HG03342 (cell line): ENCODE measurements at regions not wholly inside any gene's neighbourhood (a gene's known extent, or its start where the extent isn't known, plus 50 kb on each side); places are given as distances from the start of the nearest gene placed in this dataset.

Experiments used
- ATAC-seq: cut with Tn5 transposase; IDR thresholded peaks from one replicate; pipeline ENCODE4 v1.9.1; 2021; ENCODE audit warnings: mild to moderate bottlenecking, moderate library complexity; ENCODE audit not compliant: unreplicated experiment

DNA sequence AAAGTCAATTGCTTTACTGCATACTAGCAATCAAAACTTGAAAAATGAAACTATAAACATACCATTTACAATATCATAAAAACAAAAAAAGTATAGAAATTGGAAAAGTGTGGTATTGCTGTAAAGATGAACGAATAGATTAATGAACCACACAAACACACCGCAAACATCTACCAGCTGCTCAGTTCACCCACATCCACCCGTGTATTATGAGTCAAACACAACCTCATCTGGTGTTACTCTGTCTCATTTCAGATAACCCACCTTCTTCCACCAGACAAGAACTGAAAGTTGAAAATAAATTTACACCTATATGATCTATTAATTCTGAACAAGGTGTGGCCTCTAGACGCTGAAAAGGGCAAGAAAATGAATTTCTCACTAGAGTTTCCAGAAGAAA lies 53.3 kb downstream of the BLID start:
- no peak for ATAC-seq

DNA sequence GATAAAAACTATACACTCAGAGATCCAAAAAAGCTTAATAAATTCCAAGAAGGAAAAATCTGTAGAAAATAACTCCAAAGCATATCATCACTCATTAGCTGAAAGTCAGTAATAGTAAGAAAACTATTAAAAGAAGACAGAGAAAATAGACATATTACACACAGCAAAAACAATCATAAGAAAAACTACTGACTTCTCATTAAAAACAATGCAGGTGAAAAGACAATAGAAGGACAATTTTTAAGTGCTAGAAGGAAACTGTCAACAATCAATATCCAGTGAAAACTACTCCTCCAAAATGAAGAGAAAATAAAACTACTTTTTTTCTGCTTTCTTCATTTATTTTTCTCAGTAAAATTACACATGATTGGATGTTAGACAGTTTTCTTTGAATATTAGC lies 56.5 kb downstream of the BLID start:
- ATAC-seq = no peak

DNA sequence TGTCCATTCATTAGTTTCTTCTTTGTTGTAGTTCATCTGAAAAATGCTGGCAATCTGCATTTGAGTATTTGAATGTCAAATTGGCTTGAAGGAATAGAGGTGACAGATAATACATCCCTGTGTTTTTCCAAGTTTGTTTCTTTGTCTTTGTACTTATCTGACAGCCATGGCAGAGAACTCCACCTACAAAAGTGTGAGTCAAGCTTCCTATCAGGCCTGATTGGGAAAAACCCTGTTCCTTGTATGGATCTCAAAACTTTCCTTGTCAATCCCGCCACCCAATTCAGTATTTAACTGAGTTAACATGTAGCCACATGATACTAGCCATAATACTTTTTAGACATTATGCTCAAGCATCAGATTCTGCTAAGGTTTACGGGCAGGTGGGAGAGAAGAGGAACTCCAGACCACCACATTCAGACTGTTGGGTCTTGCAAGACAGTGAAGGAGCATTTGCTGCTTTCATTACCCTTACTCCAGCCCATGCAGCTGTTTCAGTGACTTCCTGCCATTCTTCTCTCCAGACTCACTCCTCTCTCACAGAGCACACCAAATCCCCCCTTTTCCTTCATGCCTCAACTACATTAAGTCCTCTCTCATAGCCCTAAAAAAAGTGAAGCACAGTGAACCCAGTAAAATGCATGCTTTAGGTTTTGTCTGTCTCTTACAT lies 65.9 kb downstream of the BLID start:
- no peak for ATAC-seq

DNA sequence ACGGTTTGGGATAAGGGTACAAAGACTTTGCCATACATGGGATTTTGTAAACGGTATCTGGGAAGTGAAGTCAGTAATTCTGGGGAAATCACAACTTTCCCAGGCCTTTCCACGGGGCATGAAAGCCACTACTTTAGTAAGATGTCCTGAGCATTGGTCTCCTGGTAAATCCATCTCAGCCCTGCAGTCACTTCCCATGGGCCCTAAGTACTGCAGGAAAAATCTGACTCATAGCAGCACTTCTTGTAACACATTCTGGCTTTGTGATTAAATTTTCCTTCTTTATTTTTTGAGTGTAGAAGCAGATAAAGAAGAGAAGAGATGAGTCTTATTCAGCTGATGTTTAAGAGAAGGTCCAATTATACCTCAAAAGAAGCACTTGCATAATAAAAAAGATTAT lies 67.6 kb downstream of the BLID start:
- no peak for ATAC-seq

DNA sequence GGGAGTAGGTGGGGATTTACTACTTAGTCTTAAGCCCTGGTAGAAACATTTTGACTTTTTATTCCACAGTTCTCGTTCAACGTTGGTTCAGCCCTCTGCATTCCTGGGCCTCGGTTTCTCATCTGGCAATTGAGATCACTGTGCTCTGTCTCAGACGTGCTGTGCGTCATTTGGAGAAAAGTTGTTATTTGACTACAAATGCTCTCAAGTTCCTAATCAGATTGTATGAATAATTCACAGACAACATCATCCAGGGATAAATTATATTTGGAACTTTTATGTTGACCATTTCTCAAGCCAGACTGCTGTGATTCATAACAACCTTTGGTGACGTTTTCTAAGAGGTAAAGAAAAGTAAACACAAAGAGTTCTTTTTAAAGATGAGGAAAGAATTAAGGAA lies 69.2 kb downstream of the BLID start:
- no peak for ATAC-seq

DNA sequence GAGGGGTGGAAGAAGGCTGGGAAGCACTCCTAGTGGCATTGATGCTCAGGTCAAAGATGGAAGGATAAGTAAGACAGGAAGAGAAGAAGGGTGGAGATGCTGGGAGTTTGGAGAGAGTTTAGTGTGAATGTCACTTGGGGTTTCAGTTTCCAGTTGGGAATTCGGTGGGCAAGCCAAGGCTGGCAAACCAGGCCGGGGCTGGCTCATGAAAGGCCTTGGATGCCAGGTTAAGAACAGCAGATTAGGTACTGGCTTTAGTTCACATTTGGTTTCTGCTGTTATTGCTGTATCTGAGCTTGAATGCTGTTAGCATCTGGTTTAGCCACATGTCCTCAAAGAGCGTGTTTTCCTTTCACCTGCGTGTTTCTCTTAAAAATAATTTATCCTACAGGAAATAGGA lies 69.6 kb downstream of the BLID start:
- ATAC-seq = no peak

DNA sequence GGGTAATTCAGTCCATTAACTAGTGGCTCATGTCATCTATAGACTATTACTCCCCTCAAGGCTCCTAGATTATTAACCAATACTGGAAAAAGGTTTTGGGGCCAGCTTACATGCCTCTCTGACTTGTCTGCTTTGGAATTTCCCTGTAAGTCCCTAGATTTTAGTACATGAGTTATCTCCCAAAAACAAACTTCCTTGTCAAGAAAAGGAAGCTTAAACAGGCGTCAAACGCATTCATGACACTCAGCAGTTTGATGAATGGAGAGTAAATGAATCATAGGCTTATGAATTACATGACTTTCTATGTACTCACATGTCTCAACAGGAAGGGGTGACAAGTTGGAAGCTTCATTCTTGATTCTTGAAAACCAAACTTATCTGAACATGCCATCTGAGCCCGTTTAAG lies 70.8 kb downstream of the BLID start:
- no peak for ATAC-seq

DNA sequence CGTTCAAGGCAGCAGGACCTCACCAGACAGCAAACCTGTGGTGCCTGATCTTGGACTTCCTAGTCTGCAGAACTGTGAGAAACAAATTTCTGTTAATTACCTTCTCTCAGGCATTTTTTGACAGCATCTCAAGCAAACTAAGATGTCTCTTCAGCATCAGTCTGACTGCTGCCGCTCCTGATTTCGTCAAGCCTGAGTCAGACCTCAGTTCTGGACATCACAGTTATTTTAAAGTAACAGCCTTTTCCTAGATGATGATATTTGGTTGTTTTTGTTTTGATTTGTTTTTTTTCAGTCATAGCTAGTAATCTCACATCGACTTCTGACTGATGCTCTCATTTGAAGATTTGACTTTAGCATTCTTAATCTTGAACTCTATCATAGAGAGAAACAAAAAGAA lies 71.9 kb downstream of the BLID start:
- ATAC-seq = no peak

DNA sequence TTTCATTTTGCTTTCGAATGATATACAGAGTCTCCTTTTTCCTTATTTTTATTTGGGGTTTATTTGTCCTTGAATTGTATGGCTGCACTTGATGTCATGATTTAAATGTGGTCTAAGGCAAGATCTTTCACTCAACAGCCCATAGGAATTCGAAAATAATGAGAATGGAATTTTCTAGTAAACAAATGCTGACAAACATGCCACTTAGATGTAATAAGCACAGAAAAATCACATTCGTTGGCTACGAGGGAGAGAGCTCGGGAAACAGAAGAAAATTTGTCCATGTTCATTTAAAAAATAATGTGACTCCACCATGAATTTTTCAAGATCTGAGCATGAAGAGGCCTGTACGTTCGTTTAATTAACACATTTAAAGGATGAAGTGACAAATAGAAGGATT lies 73.0 kb downstream of the BLID start:
- ATAC-seq = no peak

DNA sequence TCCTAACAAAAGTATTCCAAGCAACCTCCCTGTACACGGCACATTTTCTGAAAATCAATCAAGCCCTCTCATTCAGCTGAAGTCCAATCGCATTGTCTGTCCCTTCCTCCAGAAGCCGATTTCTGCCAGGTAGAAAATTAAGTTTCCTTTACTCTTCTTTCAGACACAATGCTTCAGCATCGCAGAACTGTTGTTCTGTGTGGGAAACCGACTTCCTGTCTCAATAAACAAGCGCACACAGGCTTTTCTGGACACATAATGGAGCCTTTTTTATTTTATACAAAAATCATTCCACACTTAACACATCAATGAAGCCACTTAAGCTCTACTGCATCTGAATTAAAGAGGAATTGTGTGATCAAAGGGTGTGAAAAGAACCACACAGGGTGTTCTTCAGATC lies 75.6 kb downstream of the BLID start:
- ATAC-seq = no peak

DNA sequence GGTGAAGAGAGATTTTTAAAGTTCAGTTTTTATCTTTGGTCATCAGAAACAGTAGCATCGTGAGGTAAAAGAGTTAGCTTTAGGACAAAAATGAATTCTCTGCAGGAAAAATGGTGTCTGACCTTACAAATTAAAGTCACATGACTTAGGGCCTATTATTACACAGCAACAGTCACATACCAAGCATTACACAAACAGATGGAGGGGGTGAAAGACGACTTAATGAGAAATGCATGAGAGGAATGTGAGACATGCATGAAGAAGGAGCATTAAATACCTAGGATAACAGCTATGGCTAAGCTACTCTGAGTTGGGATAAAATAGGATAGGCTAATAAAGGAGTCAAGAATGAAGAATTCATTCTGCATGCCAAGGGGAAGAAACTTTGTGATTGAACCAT lies 77.5 kb downstream of the BLID start:
- ATAC-seq = no peak

DNA sequence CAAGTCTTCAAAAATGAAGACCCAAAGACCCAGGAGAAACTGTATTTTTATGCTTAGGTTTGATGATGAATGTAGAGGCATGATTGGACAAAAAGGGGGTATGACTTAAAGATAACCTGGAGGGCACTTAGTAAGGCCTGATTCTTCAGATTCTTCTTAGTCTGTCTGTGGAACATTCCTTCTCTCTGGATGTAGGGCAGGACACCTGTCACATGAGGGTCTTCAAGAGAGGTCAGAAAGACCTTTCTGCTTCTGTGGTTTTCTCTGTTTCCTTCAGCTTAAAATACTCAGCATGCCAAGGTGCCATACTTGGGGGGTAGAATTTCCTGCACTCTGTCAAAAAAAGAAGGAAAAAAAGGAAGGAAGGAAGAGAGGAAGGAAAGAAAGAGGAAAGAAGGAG lies 78.1 kb downstream of the BLID start:
- ATAC-seq = no peak

DNA sequence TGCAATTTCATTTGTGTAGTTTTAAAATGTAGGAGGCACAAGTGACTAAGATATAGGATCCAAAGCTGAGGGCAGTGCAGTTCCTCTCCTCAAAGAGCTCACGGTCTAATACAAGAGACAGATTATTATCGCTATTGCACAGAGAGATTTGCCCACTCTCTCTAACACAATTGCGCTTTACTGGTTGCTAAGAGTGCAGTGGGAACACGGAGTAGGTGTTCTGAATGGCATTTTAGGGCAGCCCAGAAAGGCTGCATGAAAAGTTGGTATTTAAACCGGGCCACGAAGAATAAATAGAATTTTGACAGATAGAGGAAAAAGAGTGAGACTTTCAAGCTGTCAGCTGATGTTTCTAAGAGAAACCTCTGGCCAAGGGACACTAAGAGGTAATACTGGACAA lies 79.5 kb downstream of the BLID start:
- no peak for ATAC-seq

DNA sequence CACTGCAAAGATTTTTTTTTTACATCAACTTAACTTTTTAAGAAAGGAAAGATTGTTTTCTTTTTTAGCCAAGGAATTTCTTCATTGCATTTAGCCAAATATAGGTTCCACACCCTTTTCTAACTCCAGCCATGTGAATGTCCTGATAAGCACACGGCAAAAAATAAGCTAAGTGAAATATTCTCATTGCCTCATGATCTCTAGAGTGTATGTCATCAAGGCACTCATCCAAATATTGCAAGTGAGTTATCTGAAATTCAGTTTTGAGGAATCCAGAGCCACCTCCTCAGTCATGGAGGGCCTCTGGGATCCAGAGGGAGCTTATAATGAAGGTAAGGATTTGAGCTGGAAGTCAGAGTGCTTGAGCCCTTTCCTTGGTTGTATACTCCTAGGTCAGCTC lies 80.0 kb downstream of the BLID start:
- no peak for ATAC-seq

DNA sequence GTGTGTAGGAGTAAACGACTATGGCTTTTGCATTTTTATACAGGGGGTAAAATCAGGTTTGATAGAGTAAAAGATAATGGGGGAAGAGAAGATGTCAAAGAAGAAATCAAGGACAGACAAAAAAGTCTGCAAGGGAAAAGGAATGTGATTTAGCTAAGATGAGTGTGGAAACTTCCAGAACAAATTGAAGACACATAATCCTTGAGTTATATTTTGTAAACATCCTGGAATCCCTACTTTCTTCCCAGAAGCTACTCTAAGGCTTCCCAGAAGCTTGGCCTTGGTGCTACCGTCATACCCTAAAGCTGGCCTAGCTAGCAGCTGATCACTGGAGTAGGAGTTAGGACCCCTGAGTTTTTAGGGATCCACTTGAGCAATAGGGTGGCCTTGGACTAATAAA lies 82.4 kb downstream of the BLID start:
- no peak for ATAC-seq

DNA sequence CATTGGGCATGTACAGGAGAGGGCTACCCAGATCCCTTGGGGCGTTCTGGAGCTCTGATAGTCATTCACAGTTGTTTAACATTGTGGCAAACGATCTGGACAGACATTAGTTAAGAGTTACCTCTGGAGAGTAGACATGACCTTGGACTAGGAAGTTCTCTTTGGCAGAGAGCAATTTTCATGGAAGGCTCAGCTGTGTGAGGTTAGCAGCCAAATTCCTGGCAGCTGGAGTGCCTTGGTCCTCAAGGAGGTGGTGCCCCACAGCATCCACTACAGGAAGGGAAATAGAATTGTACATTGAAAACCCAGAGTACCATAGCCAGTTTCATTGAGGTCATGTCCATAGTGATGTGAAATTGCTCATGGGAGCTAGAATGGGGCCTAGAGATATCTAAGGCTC lies 82.8 kb downstream of the BLID start:
- ATAC-seq = no peak

DNA sequence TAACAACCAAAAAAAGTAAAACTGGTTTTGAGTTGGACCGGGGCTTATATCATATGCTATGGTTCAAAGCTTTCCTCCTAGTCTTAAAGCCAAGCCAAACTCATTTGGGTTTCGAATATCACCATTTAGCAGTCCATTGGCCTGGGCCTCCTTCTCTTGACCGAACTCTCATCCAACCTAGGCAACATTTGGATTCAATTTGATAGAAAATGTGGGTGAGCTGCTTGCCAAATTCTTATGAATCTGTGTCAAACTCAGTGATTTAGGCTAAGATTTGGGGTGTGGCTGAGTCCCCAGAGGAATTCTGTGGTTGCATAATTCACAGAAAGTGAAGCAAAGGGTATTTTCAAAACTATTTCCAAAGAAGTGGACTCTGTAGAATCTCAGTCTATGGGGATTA lies 83.7 kb downstream of the BLID start:
- ATAC-seq = no peak

DNA sequence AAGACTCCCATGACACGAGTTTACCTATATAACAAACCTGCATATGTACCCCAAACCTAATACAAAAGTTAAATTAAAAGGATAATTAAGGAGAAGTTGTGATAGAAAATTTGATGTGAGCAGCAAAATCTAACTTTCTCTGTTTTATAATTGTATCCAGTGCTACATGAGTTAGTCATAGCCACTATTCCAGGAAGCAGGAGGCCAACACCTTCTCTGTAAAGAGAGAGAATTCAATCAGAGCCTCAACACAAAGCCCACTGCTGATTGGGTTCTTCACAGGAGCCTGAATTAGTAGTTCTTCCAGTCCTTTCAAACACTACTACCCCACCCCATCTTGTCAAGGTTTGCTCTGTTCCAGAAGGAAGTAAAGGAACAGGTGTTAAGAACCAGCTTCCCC lies 84.2 kb downstream of the BLID start:
- ATAC-seq = no peak

DNA sequence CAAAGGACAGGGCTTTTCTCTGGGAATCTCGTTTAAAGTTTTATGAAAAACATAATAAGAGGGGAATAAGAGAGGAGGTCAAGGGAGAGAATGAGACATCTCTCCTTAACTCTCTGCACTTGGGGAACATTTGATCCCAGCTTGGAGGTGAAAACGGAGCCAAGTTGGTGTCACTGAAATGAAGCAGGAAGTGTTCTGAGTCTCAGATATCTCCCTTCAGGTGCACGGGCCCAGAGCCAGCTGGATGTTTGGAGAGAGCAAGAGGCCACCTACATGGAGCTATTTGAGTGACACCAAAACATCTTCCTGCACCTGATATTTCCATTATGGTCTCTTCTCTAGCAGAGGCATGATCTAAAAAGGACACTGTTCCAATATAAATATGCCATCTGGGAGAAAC lies 85.7 kb downstream of the BLID start:
- no peak for ATAC-seq

DNA sequence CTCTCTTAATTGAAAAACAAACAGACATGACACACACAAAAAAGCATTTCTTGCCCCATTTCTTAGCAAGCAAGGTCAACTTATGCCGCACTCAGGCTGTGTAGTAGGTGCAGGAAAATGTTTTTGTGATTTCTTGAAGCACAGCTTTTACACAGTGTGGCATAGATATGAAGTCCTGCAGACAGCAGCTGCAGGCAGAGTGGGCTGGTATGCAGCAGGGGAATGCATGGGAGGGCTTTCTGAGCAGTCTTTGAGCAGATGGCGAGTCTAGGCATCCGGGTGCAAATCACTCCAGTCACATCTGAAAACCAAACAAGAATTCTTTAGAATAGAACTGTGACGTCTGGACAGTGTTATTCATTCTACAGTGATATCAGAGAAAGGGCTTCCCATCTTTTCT lies 87.5 kb downstream of the BLID start:
- ATAC-seq = no peak

DNA sequence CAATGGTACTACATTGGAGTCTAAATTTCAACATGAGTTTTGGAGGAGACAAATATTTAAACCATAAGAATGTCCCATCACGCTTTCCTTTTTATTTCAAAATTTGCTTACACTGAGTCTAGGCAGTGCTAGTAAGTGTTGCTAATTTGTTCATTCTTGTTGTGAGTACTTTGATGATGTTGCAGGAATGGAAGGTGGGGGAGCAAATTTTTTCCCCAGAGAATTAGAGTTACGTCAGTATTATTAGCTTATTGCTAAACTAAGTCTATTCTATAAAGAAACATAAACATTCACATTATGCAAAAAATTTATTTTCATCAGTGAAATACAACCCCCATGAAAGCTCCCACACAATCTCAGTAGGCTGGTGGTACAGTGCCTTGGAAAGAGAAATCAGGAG lies 88.0 kb downstream of the BLID start:
- ATAC-seq = no peak

DNA sequence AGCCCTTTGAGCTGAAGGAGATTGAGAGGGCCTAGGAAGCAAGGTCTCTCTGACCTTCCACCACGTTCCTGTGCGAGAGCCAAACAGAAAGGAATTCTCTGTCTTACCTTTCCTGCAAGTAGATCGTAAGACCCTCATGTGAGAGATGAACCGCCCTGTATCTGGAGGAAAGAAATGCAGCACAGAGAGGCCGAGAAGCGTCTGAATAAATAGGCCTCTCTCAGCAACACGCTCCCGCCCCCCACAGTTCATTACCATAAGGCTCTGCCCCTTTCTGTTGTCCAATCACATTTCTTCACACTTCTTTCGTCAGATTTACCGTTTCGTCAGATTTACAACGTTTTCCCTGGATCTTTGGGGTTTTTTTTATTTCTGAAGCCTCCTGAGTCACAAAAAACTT lies 90.3 kb downstream of the BLID start:
- no peak for ATAC-seq

DNA sequence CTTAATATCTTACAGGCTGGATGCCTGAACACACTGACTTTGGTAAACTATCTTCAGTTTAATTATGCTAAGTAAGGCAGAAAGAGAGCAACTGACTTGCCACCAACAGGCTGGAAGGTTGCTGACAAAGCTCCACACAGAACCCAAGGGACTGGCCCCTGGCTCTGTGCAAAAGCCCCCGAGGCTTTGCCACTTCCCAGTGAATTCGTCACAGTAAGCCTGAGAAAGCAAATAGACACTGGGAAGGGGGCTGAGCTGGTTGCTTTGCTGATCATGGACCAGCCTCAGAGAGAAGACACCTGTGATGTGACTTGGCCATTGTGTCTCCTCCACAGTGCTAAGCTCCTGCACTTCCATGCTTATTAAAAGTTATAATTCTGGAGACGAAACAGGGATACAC lies 91.7 kb downstream of the BLID start:
- no peak for ATAC-seq
